GM21529 (cell line): ENCODE measurements at regions not wholly inside any gene's neighbourhood (a gene's known extent, or its start where the extent isn't known, plus 50 kb on each side); places are given as distances from the start of the nearest gene placed in this dataset.
"Not testable (repeated sequence)": the region's sequence is repeated elsewhere in the genome, so short reads cannot be mapped to it uniquely, and the experiment has no call there.

Experiments
- ATAC-seq: cut with Tn5 transposase; IDR thresholded peaks from one replicate; pipeline ENCODE4 v1.9.1; 2021; ENCODE audit not compliant: unreplicated experiment

GRCh38 chr6:58351619-58352018 lies 1034.2 kb downstream of the PRIM2 start:
- not testable (repeated sequence) for ATAC-seq

- not testable (repeated sequence) for ATAC-seq
Observed at GRCh38 chr6:58358452-58358851, 1041.0 kb downstream of the PRIM2 start.

GRCh38 chr6:58365856-58366255 lies 1048.4 kb downstream of the PRIM2 start:
- not testable (repeated sequence) for ATAC-seq

- not testable (repeated sequence) for ATAC-seq
Observed at GRCh38 chr6:58406659-58407058, 1089.2 kb downstream of the PRIM2 start.

GRCh38 chr6:58419321-58419720 lies 1101.9 kb downstream of the PRIM2 start:
- ATAC-seq = no peak
